ENCODE measurements at regions not wholly inside any gene's neighbourhood (a gene's known extent, or its start where the extent isn't known, plus 50 kb on each side); places are given as distances from the start of the nearest gene placed in this dataset.

GRCh38 chr5:28214292-28214691 is 1175.9 kb upstream of the CDH9 start:
- TF ChIP-seq POLR2AphosphoS5 (IDR thresholded peaks at IDR 0.05) (no peak), CTCF (IDR thresholded peaks at IDR 0.05) (no peak)
